Activated T-cell treated with anti-CD3 and anti-CD28 coated beads, Interleukin-2, amount 50 U/mL, for 72 hours (primary cell): ENCODE measurements at regions not wholly inside any gene's neighbourhood (a gene's known extent, or its start where the extent isn't known, plus 50 kb on each side); places are given as distances from the start of the nearest gene placed in this dataset.
A peak's percentile ranks its signal among the peaks of the same experiment; 100 is the strongest.
"Not testable (repeated sequence)": the region's sequence is repeated elsewhere in the genome, so short reads cannot be mapped to it uniquely, and the experiment has no call there.

Experiments used
- ATAC-seq, 2 donors: fragments of 150-1000 bp; cut with Tn5 transposase; replicated peaks in 1 of 2; 2 replicates each; pipeline ENCODE4 v1.10.0; 2021; ENCODE audit warnings: moderate library complexity in 2 of 2, mild to moderate bottlenecking in 1 of 2
- DNase-seq, 2 donors: peaks; one replicate each; pipeline ENCODE4 v3.0.0; 2021 to 2022; ENCODE audit warnings: mixed read lengths in 1 of 2
- H3K27ac Mint-ChIP-seq: one replicate; pipeline ENCODE4 v1.8.0; 2022; ENCODE audit warnings: mild to moderate bottlenecking, moderate library complexity, mixed read lengths
- H3K27me3 Mint-ChIP-seq: one replicate; pipeline ENCODE4 v1.8.0; 2022; ENCODE audit warnings: low read depth, mixed read lengths
- H3K36me3 Mint-ChIP-seq, 2 donors: one replicate each; pipeline ENCODE4 v1.8.0; 2022; ENCODE audit warnings: mixed read lengths in 2 of 2, mild to moderate bottlenecking in 1 of 2; ENCODE audit not compliant: insufficient read depth in 2 of 2
- H3K4me1 Mint-ChIP-seq: one replicate; pipeline ENCODE4 v1.8.0; 2022; ENCODE audit warnings: low read depth, mixed read lengths
- H3K4me3 Mint-ChIP-seq, 2 donors: one replicate each; pipeline ENCODE4 v1.8.0; 2022; ENCODE audit warnings: mild to moderate bottlenecking in 2 of 2, mixed read lengths in 2 of 2, moderate library complexity in 2 of 2
- H3K9me3 Mint-ChIP-seq, 2 donors: one replicate each; pipeline ENCODE4 v1.8.0; 2022; ENCODE audit warnings: mixed read lengths in 2 of 2

- not testable (repeated sequence) for DNase-seq, ATAC-seq, H3K4me3 Mint-ChIP-seq, H3K36me3 Mint-ChIP-seq, H3K9me3 Mint-ChIP-seq, H3K27ac Mint-ChIP-seq, H3K4me1 Mint-ChIP-seq
- peaks cover 15% of the 10 kb centered on the region for H3K27me3 Mint-ChIP-seq
Observed at GRCh38 chrX:140138492-140138891, 173.2 kb upstream of the CXorf66 start.

GRCh38 chrX:140138065-140138464 is 172.7 kb upstream of the CXorf66 start:
- not testable (repeated sequence) for H3K36me3 Mint-ChIP-seq, ATAC-seq, H3K9me3 Mint-ChIP-seq, H3K27ac Mint-ChIP-seq, H3K4me3 Mint-ChIP-seq, H3K4me1 Mint-ChIP-seq, DNase-seq
- peaks cover 15% of the 10 kb centered on the region for H3K27me3 Mint-ChIP-seq

GRCh38 chrX:140132937-140133336 is 167.6 kb upstream of the CXorf66 start:
- Mint-ChIP-seq H3K4me1 (no peaks in the 10 kb centered on the region), H3K27ac (no peak overlapping the region), H3K4me3 (no peak overlapping the region), H3K36me3 (no peaks in the 10 kb centered on the region), H3K27me3 (peaks cover 20% of the 10 kb centered on the region), H3K9me3 (no peaks in the 10 kb centered on the region)
- no peak for ATAC-seq
- no peak for DNase-seq

- ATAC-seq (no peak), DNase-seq (no peak)
- peaks cover 33% of the 10 kb centered on the region for H3K27me3 Mint-ChIP-seq
- H3K36me3 Mint-ChIP-seq, result peaks cover 0 to 5% of the 10 kb centered on the region in 2 donors
- H3K4me3 Mint-ChIP-seq, result no peak overlapping the region
- no peaks in the 10 kb centered on the region for H3K4me1 Mint-ChIP-seq
- no peak overlapping the region for H3K27ac Mint-ChIP-seq
- H3K9me3 Mint-ChIP-seq, result peaks cover 0 to 2% of the 10 kb centered on the region in 2 donors
Observed at GRCh38 chrX:140123446-140123845, 158.1 kb upstream of the CXorf66 start.

GRCh38 chrX:140114059-140114458 is 148.7 kb upstream of the CXorf66 start:
- not testable (repeated sequence) for H3K36me3 Mint-ChIP-seq, H3K4me1 Mint-ChIP-seq, ATAC-seq, H3K27ac Mint-ChIP-seq, H3K9me3 Mint-ChIP-seq, DNase-seq, H3K4me3 Mint-ChIP-seq
- peaks cover 23% of the 10 kb centered on the region for H3K27me3 Mint-ChIP-seq

- Mint-ChIP-seq H3K9me3 (peaks cover 0 to 3% of the 10 kb centered on the region in 2 donors), H3K36me3 (peaks cover 0 to 2% of the 10 kb centered on the region in 2 donors), H3K27ac (no peak overlapping the region), H3K27me3 (peaks cover 32% of the 10 kb centered on the region), H3K4me1 (no peaks in the 10 kb centered on the region), H3K4me3 (no peak overlapping the region)
- DNase-seq (no peak), ATAC-seq (no peak)
Observed at GRCh38 chrX:140110081-140110650, 144.8 kb upstream of the CXorf66 start.

- no peaks in the 10 kb centered on the region for H3K9me3 Mint-ChIP-seq
- peaks cover 27% of the 10 kb centered on the region for H3K27me3 Mint-ChIP-seq
- no peak overlapping the region for H3K27ac Mint-ChIP-seq
- ATAC-seq (no peak), DNase-seq (no peak)
- H3K36me3 Mint-ChIP-seq, result no peaks in the 10 kb centered on the region
- H3K4me3 Mint-ChIP-seq, result no peak overlapping the region
- no peaks in the 10 kb centered on the region for H3K4me1 Mint-ChIP-seq
Observed at GRCh38 chrX:140104760-140105159, 139.4 kb upstream of the CXorf66 start.

- ATAC-seq (no peak), DNase-seq (no peak)
- no peak overlapping the region for H3K4me3 Mint-ChIP-seq
- no peaks in the 10 kb centered on the region for H3K36me3 Mint-ChIP-seq
- peaks cover 36% of the 10 kb centered on the region for H3K27me3 Mint-ChIP-seq
- no peak overlapping the region for H3K27ac Mint-ChIP-seq
- H3K4me1 Mint-ChIP-seq, result no peaks in the 10 kb centered on the region
- H3K9me3 Mint-ChIP-seq, result no peaks in the 10 kb centered on the region
Observed at GRCh38 chrX:140099221-140099620, 133.9 kb upstream of the CXorf66 start.

- H3K4me3 Mint-ChIP-seq, result peak overlapping the region in 1 of 2 donors; percentile 57
- DNase-seq, result no peak
- H3K36me3 Mint-ChIP-seq, result no peaks in the 10 kb centered on the region
- H3K9me3 Mint-ChIP-seq, result no peaks in the 10 kb centered on the region
- peaks cover 41% of the 10 kb centered on the region for H3K27me3 Mint-ChIP-seq
- ATAC-seq, result no peak
- no peaks in the 10 kb centered on the region for H3K4me1 Mint-ChIP-seq
- H3K27ac Mint-ChIP-seq, result no peak overlapping the region
Observed at GRCh38 chrX:140092121-140092520, 126.8 kb upstream of the CXorf66 start.

GRCh38 chrX:140091125-140091886 is 126.0 kb upstream of the CXorf66 start:
- Mint-ChIP-seq H3K27ac (no peak overlapping the region), H3K4me1 (no peaks in the 10 kb centered on the region)
- ATAC-seq, result peak; percentile 85

GRCh38 chrX:140090800-140091124 is 125.4 kb upstream of the CXorf66 start:
- Mint-ChIP-seq H3K9me3 (no peaks in the 10 kb centered on the region), H3K36me3 (no peaks in the 10 kb centered on the region), H3K27ac (no peak overlapping the region), H3K4me3 (peak overlapping the region; percentile 54 to 69), H3K4me1 (no peaks in the 10 kb centered on the region), H3K27me3 (peaks cover 34% of the 10 kb centered on the region)
- ATAC-seq (no peak), DNase-seq (no peak)

More at GRCh38 chrX:140091125-140091886, 126.0 kb upstream of the CXorf66 start:
- H3K4me3 Mint-ChIP-seq, result peak overlapping the region; percentile 57 to 69
- no peaks in the 10 kb centered on the region for H3K9me3 Mint-ChIP-seq
- H3K27me3 Mint-ChIP-seq, result peaks cover 39% of the 10 kb centered on the region
- peak; percentile 33 to 42 for DNase-seq
- no peaks in the 10 kb centered on the region for H3K36me3 Mint-ChIP-seq

GRCh38 chrX:140088438-140088837 is 123.1 kb upstream of the CXorf66 start:
- no peak overlapping the region for H3K4me3 Mint-ChIP-seq
- ATAC-seq, result no peak
- H3K9me3 Mint-ChIP-seq, result no peaks in the 10 kb centered on the region
- H3K27me3 Mint-ChIP-seq, result peaks cover 39% of the 10 kb centered on the region
- no peaks in the 10 kb centered on the region for H3K4me1 Mint-ChIP-seq
- no peak overlapping the region for H3K27ac Mint-ChIP-seq
- no peak for DNase-seq
- no peaks in the 10 kb centered on the region for H3K36me3 Mint-ChIP-seq

- Mint-ChIP-seq H3K27ac (no peak overlapping the region), H3K27me3 (peaks cover 37% of the 10 kb centered on the region), H3K9me3 (no peaks in the 10 kb centered on the region), H3K36me3 (no peaks in the 10 kb centered on the region), H3K4me3 (no peak overlapping the region), H3K4me1 (no peaks in the 10 kb centered on the region)
- DNase-seq (no peak), ATAC-seq (no peak)
Observed at GRCh38 chrX:140087875-140088274, 122.6 kb upstream of the CXorf66 start.

- Mint-ChIP-seq H3K27ac (no peak overlapping the region), H3K9me3 (no peaks in the 10 kb centered on the region), H3K4me3 (no peak overlapping the region), H3K36me3 (no peaks in the 10 kb centered on the region), H3K27me3 (peaks cover 30% of the 10 kb centered on the region), H3K4me1 (no peaks in the 10 kb centered on the region)
- DNase-seq (no peak), ATAC-seq (no peak)
Observed at GRCh38 chrX:140086691-140087090, 121.4 kb upstream of the CXorf66 start.
